Esophagus squamous epithelium (tissue), 5 donors: ENCODE measurements at regions not wholly inside any gene's neighbourhood (a gene's known extent, or its start where the extent isn't known, plus 50 kb on each side); places are given as distances from the start of the nearest gene placed in this dataset.

ENCODE experiments used
- DNase-seq: peaks from one replicate; lab custom pipeline; 2025; lab: John Stamatoyannopoulos, UW
- H3K27ac ChIP-seq, 4 donors: fragments of 200-600 bp; sonication (generic); one replicate each; pipeline ENCODE4 v1.5.1; 2016 to 2019; ENCODE audit warnings: mild to moderate bottlenecking in 1 of 4
- H3K27me3 ChIP-seq, 4 donors: fragments of 200-600 bp; sonication (generic); 1 replicate in 3 of 4; 2 replicates in 1 of 4; pipeline versions ENCODE4 v1.5.1 to v1.6.0; 2017 to 2021; ENCODE audit warnings: antibody characterized with exemption in 1 of 4
- H3K36me3 ChIP-seq, 3 donors: fragments of 200-600 bp; sonication (generic); one replicate each; pipeline ENCODE4 v1.5.1; 2016 to 2019
- H3K4me1 ChIP-seq, 3 donors: fragments of 200-600 bp; sonication (generic); one replicate each; pipeline ENCODE4 v1.5.1; 2017 to 2019
- H3K4me3 ChIP-seq, 4 donors: fragments of 200-600 bp; sonication (generic); 1 replicate in 3 of 4; 2 replicates in 1 of 4; pipeline ENCODE4 v1.5.1; 2016 to 2019; ENCODE audit warnings: mild to moderate bottlenecking in 2 of 4, moderate library complexity in 1 of 4
- H3K9me3 ChIP-seq, 3 donors: fragments of 200-600 bp; sonication (generic); one replicate each; pipeline ENCODE4 v1.5.1; 2016 to 2019
- CTCF ChIP-seq, 6 experiments: fragments of 450-650 bp in 4 of 6; fragments of 200-600 bp in 2 of 6; sonication (generic) in 2 of 6; IDR thresholded peaks; one replicate each; pipeline ENCODE4 v1.5.1; 2016 to 2019; ENCODE audit warnings: antibody characterized with exemption in 6 of 6, mild to moderate bottlenecking in 4 of 6, moderate library complexity in 4 of 6
- POLR2A ChIP-seq, 4 donors: fragments of 450-650 bp; IDR thresholded peaks; one replicate each; pipeline ENCODE4 v1.6.1; 2017; ENCODE audit warnings: antibody characterized with exemption in 4 of 4, mild to moderate bottlenecking in 4 of 4, moderate library complexity in 3 of 4
- WGBS, 2 donors: methylation state at CpG; one replicate each; pipeline ENCODE4 v1.1.5; 2018; 5-methylcytosine and 5-hydroxymethylcytosine counted together
- intact Hi-C: fragments of 100-400 bp; cut with DNase I; formaldehyde crosslinking; loops from one replicate; pipeline ENCODE4 v1.15.0; 2022
- donor health status: DM: yes; HTN: yes; CAD: no.

GRCh38 chr2:136212426-136213378 is 94.8 kb upstream of the CXCR4 start:
- Histone ChIP-seq H3K27me3 (peaks cover 0 to 7% (median 0%) of the 10 kb centered on the region in 4 donors), H3K9me3 (no peaks in the 10 kb centered on the region), H3K4me3 (no peak overlapping the region), H3K4me1 (no peaks in the 10 kb centered on the region), H3K36me3 (no peaks in the 10 kb centered on the region), H3K27ac (no peak overlapping the region)
- 52 to 71% methylated on average over 5 of the region's 5 CpGs for WGBS, 2 donors
- no peak for TF ChIP-seq CTCF (IDR thresholded peaks at IDR 0.05)
- TF ChIP-seq POLR2A (IDR thresholded peaks at IDR 0.05) = no peak
- intact Hi-C loops = no loop called here
- no peak for DNase-seq

GRCh38 chr2:136211701-136212100 is 93.8 kb upstream of the CXCR4 start:
- TF ChIP-seq CTCF (IDR thresholded peaks at IDR 0.05) (no peak), POLR2A (IDR thresholded peaks at IDR 0.05) (no peak)
- Histone ChIP-seq H3K9me3 (no peaks in the 10 kb centered on the region), H3K27ac (no peak overlapping the region), H3K27me3 (peaks cover 0 to 7% (median 0%) of the 10 kb centered on the region in 4 donors), H3K36me3 (no peaks in the 10 kb centered on the region), H3K4me1 (no peaks in the 10 kb centered on the region), H3K4me3 (no peak overlapping the region)
- no peak for DNase-seq
- intact Hi-C loops = no loop called here

- H3K4me1 ChIP-seq = no peaks in the 10 kb centered on the region
- no peaks in the 10 kb centered on the region for H3K36me3 ChIP-seq
- H3K4me3 ChIP-seq = no peak overlapping the region
- H3K27me3 ChIP-seq = peaks cover 0 to 7% (median 0%) of the 10 kb centered on the region in 4 donors
- H3K9me3 ChIP-seq = no peaks in the 10 kb centered on the region
- no peak overlapping the region for H3K27ac ChIP-seq
- intact Hi-C loops = no loop called here
- no peak for TF ChIP-seq CTCF (IDR thresholded peaks at IDR 0.05)
- no peak for TF ChIP-seq POLR2A (IDR thresholded peaks at IDR 0.05)
- no peak for DNase-seq
Observed at GRCh38 chr2:136210822-136211221, 92.9 kb upstream of the CXCR4 start.

- H3K27me3 ChIP-seq = peaks cover 0 to 7% (median 0%) of the 10 kb centered on the region in 4 donors
- no peaks in the 10 kb centered on the region for H3K36me3 ChIP-seq
- H3K4me3 ChIP-seq = no peak overlapping the region
- no peak overlapping the region for H3K27ac ChIP-seq
- no peaks in the 10 kb centered on the region for H3K4me1 ChIP-seq
- intact Hi-C loops = no loop called here
- 52 to 67% methylated on average over 2 of the region's 2 CpGs for WGBS, 2 donors
- TF ChIP-seq POLR2A (IDR thresholded peaks at IDR 0.05) (no peak), CTCF (IDR thresholded peaks at IDR 0.05) (no peak)
- H3K9me3 ChIP-seq = no peaks in the 10 kb centered on the region
- DNase-seq = no peak
Observed at GRCh38 chr2:136210455-136210805, 92.5 kb upstream of the CXCR4 start.

- Histone ChIP-seq H3K27me3 (peaks cover 0 to 7% (median 0%) of the 10 kb centered on the region in 4 donors), H3K27ac (no peak overlapping the region), H3K4me3 (no peak overlapping the region), H3K36me3 (no peaks in the 10 kb centered on the region), H3K4me1 (no peaks in the 10 kb centered on the region), H3K9me3 (no peaks in the 10 kb centered on the region)
- 69 to 70% methylated on average over 3 of the region's 3 CpGs for WGBS, 2 donors
- intact Hi-C loops = no loop called here
- TF ChIP-seq CTCF (IDR thresholded peaks at IDR 0.05) (no peak), POLR2A (IDR thresholded peaks at IDR 0.05) (no peak)
- no peak for DNase-seq
Observed at GRCh38 chr2:136209561-136210454, 91.9 kb upstream of the CXCR4 start.
